Trophoblast cell (in vitro differentiated cells and primary cell): ENCODE measurements at regions not wholly inside any gene's neighbourhood (a gene's known extent, or its start where the extent isn't known, plus 50 kb on each side); places are given as distances from the start of the nearest gene placed in this dataset.

ENCODE experiments used
- DNase-seq, 2 donors: peaks; one replicate each; pipeline ENCODE4 v3.0.0-alpha.2; 2016
- H2AFZ ChIP-seq: 2 replicates; pipeline ENCODE4 v1.6.1; 2013; ENCODE audit warnings: low read length, moderate library complexity, mild to moderate bottlenecking; ENCODE audit not compliant: insufficient read depth, poor library complexity
- H2AK5ac ChIP-seq: 2 replicates; pipeline ENCODE4 v1.6.1; 2013; ENCODE audit warnings: mild to moderate bottlenecking, low read length
- H2BK120ac ChIP-seq: 2 replicates; pipeline ENCODE4 v1.6.1; 2013; ENCODE audit warnings: low read length, mild to moderate bottlenecking, moderate library complexity; ENCODE audit not compliant: insufficient read depth, poor library complexity
- H2BK12ac ChIP-seq: 2 replicates; pipeline ENCODE4 v1.6.1; 2013; ENCODE audit warnings: mild to moderate bottlenecking, low read length, moderate library complexity
- H2BK5ac ChIP-seq: 2 replicates; pipeline ENCODE4 v1.6.1; 2013; ENCODE audit warnings: low read length, low read depth, moderate library complexity, mild to moderate bottlenecking; ENCODE audit not compliant: poor library complexity
- H3K14ac ChIP-seq: 2 replicates; pipeline ENCODE4 v1.6.1; 2013; ENCODE audit warnings: mild to moderate bottlenecking, low read length
- H3K18ac ChIP-seq: 2 replicates; pipeline ENCODE4 v1.6.1; 2013; ENCODE audit warnings: mild to moderate bottlenecking, low read length
- H3K23ac ChIP-seq: 2 replicates; pipeline ENCODE4 v1.6.1; 2013; ENCODE audit warnings: low read length
- H3K27ac ChIP-seq: 2 replicates; pipeline ENCODE4 v1.5.1; 2013; ENCODE audit warnings: low read depth, mild to moderate bottlenecking, inconsistent platforms, low read length, moderate library complexity
- H3K27me3 ChIP-seq: 2 replicates; pipeline ENCODE4 v1.6.1; 2013; ENCODE audit warnings: inconsistent platforms, mild to moderate bottlenecking, low read length, moderate library complexity; ENCODE audit not compliant: insufficient read depth
- H3K36me3 ChIP-seq, 2 experiments: 1 replicate in 1 of 2; 2 replicates in 1 of 2; pipeline ENCODE4 v1.6.1; 2013; ENCODE audit warnings: low read length in 2 of 2, mild to moderate bottlenecking in 2 of 2, moderate library complexity in 1 of 2; ENCODE audit not compliant: insufficient read depth in 2 of 2, control insufficient read depth in 1 of 2
- H3K4ac ChIP-seq: 2 replicates; pipeline ENCODE4 v1.6.1; 2013; ENCODE audit warnings: low read depth, mild to moderate bottlenecking, low read length, moderate library complexity
- H3K4me1 ChIP-seq, 2 experiments: 1 replicate in 1 of 2; 2 replicates in 1 of 2; pipeline ENCODE4 v1.6.1; 2013; ENCODE audit warnings: low read length in 2 of 2, mild to moderate bottlenecking in 2 of 2, moderate library complexity in 1 of 2; ENCODE audit not compliant: insufficient read depth in 2 of 2, control insufficient read depth in 1 of 2
- H3K4me2 ChIP-seq: 2 replicates; pipeline ENCODE4 v1.6.1; 2013; ENCODE audit warnings: inconsistent platforms, mild to moderate bottlenecking, low read length, moderate library complexity
- H3K4me3 ChIP-seq: 2 replicates; pipeline ENCODE4 v1.5.1; 2013; ENCODE audit warnings: mild to moderate bottlenecking, low read depth, low read length, inconsistent platforms
- H3K79me1 ChIP-seq: one replicate; pipeline ENCODE4 v1.6.1; 2013; ENCODE audit warnings: low read length
- H3K79me2 ChIP-seq: 2 replicates; pipeline ENCODE4 v1.6.1; 2013; ENCODE audit warnings: low read length, mild to moderate bottlenecking; ENCODE audit not compliant: control insufficient read depth, insufficient read depth, poor library complexity
- H3K9ac ChIP-seq: 2 replicates; pipeline ENCODE4 v1.6.1; 2013; ENCODE audit warnings: mild to moderate bottlenecking, low read length
- H3K9me3 ChIP-seq: 2 replicates; pipeline ENCODE4 v1.6.1; 2013; ENCODE audit warnings: low read depth, mild to moderate bottlenecking, control low read depth, inconsistent platforms, low read length; ENCODE audit not compliant: insufficient read depth
- H4K12ac ChIP-seq: 2 replicates; pipeline ENCODE4 v1.6.1; 2013; ENCODE audit warnings: low read depth, mild to moderate bottlenecking, low read length, moderate library complexity
- H4K8ac ChIP-seq: 2 replicates; pipeline ENCODE4 v1.6.1; 2013; ENCODE audit warnings: low read depth, mild to moderate bottlenecking, low read length, moderate library complexity
- H4K91ac ChIP-seq: one replicate; pipeline ENCODE4 v1.6.1; 2013; ENCODE audit warnings: low read depth, mild to moderate bottlenecking, low read length, moderate library complexity
- WGBS: extraction: QIAGEN DNeasy Blood & Tissue Kit; methylation state at CpG from one replicate; pipeline ENCODE4 v1.1.7; 2013; ENCODE audit warnings: missing lambda C conversion rate; ENCODE audit not compliant: insufficient read length, insufficient coverage; ENCODE audit errors: extremely low coverage; 5-methylcytosine and 5-hydroxymethylcytosine counted together

DNA sequence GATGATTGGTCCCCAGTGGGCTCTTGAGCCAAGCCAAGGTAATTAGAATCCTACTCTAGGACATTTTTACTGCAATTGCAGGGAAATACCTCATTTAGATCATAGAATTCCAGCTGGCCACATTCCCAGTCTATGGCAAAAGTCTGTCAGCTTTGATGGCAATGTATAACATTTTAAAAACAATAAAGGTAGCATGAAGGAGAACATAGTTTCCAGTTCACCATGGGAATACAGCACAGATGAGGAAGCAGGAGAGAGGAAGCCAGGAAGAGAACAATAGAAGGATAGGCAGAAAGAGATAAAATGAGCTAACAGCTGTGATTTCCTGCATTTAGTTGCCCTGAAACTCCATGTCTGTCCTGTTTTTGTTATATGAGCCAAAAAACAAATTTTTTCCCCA is 897.3 kb upstream of the DDX18 start:
- no peaks in the 10 kb centered on the region for H3K79me1 ChIP-seq
- H2AK5ac ChIP-seq, result no peak overlapping the region
- no peaks in the 10 kb centered on the region for H3K27me3 ChIP-seq
- no peaks in the 10 kb centered on the region for H3K36me3 ChIP-seq
- no peak overlapping the region for H2AFZ ChIP-seq
- H3K27ac ChIP-seq, result no peak overlapping the region
- no peak overlapping the region for H3K18ac ChIP-seq
- H4K8ac ChIP-seq, result no peak overlapping the region
- no peak overlapping the region for H2BK5ac ChIP-seq
- no peak overlapping the region for H3K4ac ChIP-seq
- H4K12ac ChIP-seq, result no peak overlapping the region
- H4K91ac ChIP-seq, result no peak overlapping the region
- no peak overlapping the region for H3K23ac ChIP-seq
- H3K9ac ChIP-seq, result no peak overlapping the region
- DNase-seq, result no peak
- no peak overlapping the region for H3K14ac ChIP-seq
- no peak overlapping the region for H2BK12ac ChIP-seq
- no peak overlapping the region for H3K4me3 ChIP-seq
- H3K4me1 ChIP-seq, result no peaks in the 10 kb centered on the region
- no peaks in the 10 kb centered on the region for H3K79me2 ChIP-seq
- no peak overlapping the region for H2BK120ac ChIP-seq
- H3K4me2 ChIP-seq, result no peak overlapping the region
- H3K9me3 ChIP-seq, result no peaks in the 10 kb centered on the region

DNA sequence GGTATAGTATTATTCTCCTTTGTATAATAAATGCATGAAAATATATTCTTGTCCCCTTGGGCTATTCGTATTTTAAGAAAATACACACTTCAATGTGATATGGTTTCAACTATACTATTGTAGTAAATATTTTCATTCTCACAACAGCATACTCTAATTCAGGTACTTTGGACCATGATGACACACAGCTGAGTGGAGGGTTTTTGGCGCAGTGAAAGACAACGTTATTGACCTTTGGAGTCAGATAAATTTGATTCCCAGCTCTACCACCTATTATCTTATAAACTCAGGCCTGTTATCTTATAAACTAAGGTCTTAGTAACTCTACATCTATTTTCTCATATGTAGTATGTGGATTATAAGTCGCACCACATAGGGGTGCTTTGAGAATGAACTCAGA is 895.9 kb upstream of the DDX18 start:
- no peak overlapping the region for H3K27ac ChIP-seq
- no peak overlapping the region for H3K9ac ChIP-seq
- H3K79me1 ChIP-seq, result no peaks in the 10 kb centered on the region
- H4K91ac ChIP-seq, result no peak overlapping the region
- no peak for DNase-seq
- H3K4me2 ChIP-seq, result no peak overlapping the region
- no peak overlapping the region for H4K8ac ChIP-seq
- no peak overlapping the region for H2BK5ac ChIP-seq
- H2AFZ ChIP-seq, result no peak overlapping the region
- no peak overlapping the region for H4K12ac ChIP-seq
- H3K18ac ChIP-seq, result no peak overlapping the region
- H3K79me2 ChIP-seq, result no peaks in the 10 kb centered on the region
- H2BK120ac ChIP-seq, result no peak overlapping the region
- no CpG with 5 or more reads among the region's 4 CpGs for WGBS
- no peaks in the 10 kb centered on the region for H3K4me1 ChIP-seq
- H3K4ac ChIP-seq, result no peak overlapping the region
- H3K9me3 ChIP-seq, result no peaks in the 10 kb centered on the region
- no peak overlapping the region for H3K23ac ChIP-seq
- H2BK12ac ChIP-seq, result no peak overlapping the region
- no peak overlapping the region for H2AK5ac ChIP-seq
- H3K27me3 ChIP-seq, result no peaks in the 10 kb centered on the region
- H3K36me3 ChIP-seq, result no peaks in the 10 kb centered on the region
- H3K14ac ChIP-seq, result no peak overlapping the region
- H3K4me3 ChIP-seq, result no peak overlapping the region

GRCh38 chr2:116922414-116922813 is 892.1 kb upstream of the DDX18 start:
- Histone ChIP-seq H2BK5ac (no peak overlapping the region), H3K9ac (no peak overlapping the region), H3K79me2 (no peaks in the 10 kb centered on the region), H3K4me3 (no peak overlapping the region), H3K9me3 (no peaks in the 10 kb centered on the region), H3K27ac (no peak overlapping the region), H3K4me2 (no peak overlapping the region), H3K23ac (no peak overlapping the region), H3K4ac (no peak overlapping the region), H2BK12ac (no peak overlapping the region), H2AFZ (no peak overlapping the region), H2AK5ac (no peak overlapping the region), H4K8ac (no peak overlapping the region), H3K4me1 (peaks cover 0 to 6% of the 10 kb centered on the region in 2 experiments), H3K36me3 (no peaks in the 10 kb centered on the region), H3K27me3 (no peaks in the 10 kb centered on the region), H3K14ac (no peak overlapping the region), H2BK120ac (no peak overlapping the region), H4K91ac (no peak overlapping the region), H3K79me1 (peaks cover 2% of the 10 kb centered on the region), H4K12ac (no peak overlapping the region), H3K18ac (no peak overlapping the region)
- no CpG with 5 or more reads among the region's 2 CpGs for WGBS
- no peak for DNase-seq

- no peak for DNase-seq
Observed at GRCh38 chr2:116924509-116924908, 890.0 kb upstream of the DDX18 start.

More at GRCh38 chr2:116924509-116924908, 890.0 kb upstream of the DDX18 start:
- H2BK5ac ChIP-seq, result no peak overlapping the region
- H3K27me3 ChIP-seq, result no peaks in the 10 kb centered on the region
- H3K36me3 ChIP-seq, result no peaks in the 10 kb centered on the region
- H3K4me3 ChIP-seq, result no peak overlapping the region
- H3K79me2 ChIP-seq, result no peaks in the 10 kb centered on the region
- no peak overlapping the region for H2AFZ ChIP-seq
- no peak overlapping the region for H2BK120ac ChIP-seq
- H3K79me1 ChIP-seq, result peaks cover 2% of the 10 kb centered on the region
- no peak overlapping the region for H3K4me2 ChIP-seq
- peaks cover 0 to 6% of the 10 kb centered on the region in 2 experiments for H3K4me1 ChIP-seq
- no peak overlapping the region for H4K12ac ChIP-seq
- H2AK5ac ChIP-seq, result no peak overlapping the region
- no peak overlapping the region for H4K91ac ChIP-seq
- H3K4ac ChIP-seq, result no peak overlapping the region
- no peak overlapping the region for H3K18ac ChIP-seq
- no peaks in the 10 kb centered on the region for H3K9me3 ChIP-seq
- no peak overlapping the region for H3K14ac ChIP-seq
- H2BK12ac ChIP-seq, result no peak overlapping the region
- H4K8ac ChIP-seq, result no peak overlapping the region
- no peak overlapping the region for H3K23ac ChIP-seq
- H3K9ac ChIP-seq, result no peak overlapping the region
- no peak overlapping the region for H3K27ac ChIP-seq
